ENCODE measurements at regions not wholly inside any gene's neighbourhood (a gene's known extent, or its start where the extent isn't known, plus 50 kb on each side); places are given as distances from the start of the nearest gene placed in this dataset.
"Not testable (repeated sequence)": the region's sequence is repeated elsewhere in the genome, so short reads cannot be mapped to it uniquely, and the experiment has no call there.

GRCh38 chr5:163340378-163340777 lies 97.0 kb upstream of the CCNG1 start:
- CTCF ChIA-PET; H3K4me1 ChIP-seq (ENCODE audit: insufficient read depth, low read length); H3K9me3 ChIP-seq (ENCODE audit: low read length); H3K9me3 Mint-ChIP-seq; H3K4me3 ChIP-seq (ENCODE audit: low read length); H3K4me1 Mint-ChIP-seq; H3K27ac ChIP-seq (ENCODE audit: low read depth, low read length); H3K36me3 ChIP-seq (ENCODE audit: insufficient read depth, low read length); H3K4me3 Mint-ChIP-seq; H3K27me3 ChIP-seq (ENCODE audit: insufficient read depth, low read length, poor library complexity, severe bottlenecking); H3K27ac Mint-ChIP-seq; DNase-seq; H3K36me3 Mint-ChIP-seq; POLR2A ChIA-PET: not testable (repeated sequence)
- peaks cover 5 to 12% of the 10 kb centered on the region in 2 donors for H3K27me3 Mint-ChIP-seq

DNA sequence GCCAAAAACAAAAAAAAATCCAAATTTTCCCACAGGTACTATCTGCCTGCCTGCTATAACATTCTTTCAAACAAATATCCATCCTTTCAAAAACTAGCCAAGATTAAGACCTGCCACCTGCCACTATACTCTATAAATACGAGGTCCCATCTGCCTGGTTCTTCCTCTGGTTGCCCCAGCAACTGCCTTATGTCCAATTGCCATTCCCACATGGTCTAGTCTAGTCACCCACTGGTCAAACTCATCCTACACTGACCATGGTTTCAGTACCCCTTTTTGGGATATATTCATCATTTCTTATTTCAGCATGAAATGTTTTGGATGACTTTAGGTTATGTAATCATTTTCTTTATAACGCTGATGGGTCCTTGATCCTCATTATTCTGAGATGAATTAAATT lies 95.1 kb upstream of the CCNG1 start:
- Histone ChIP-seq H3K27ac (ENCODE audit: low read depth, low read length) (no peak overlapping the region), H3K4me3 (ENCODE audit: low read length) (no peak overlapping the region), H3K36me3 (ENCODE audit: insufficient read depth, low read length) (no peaks in the 10 kb centered on the region), H3K9me3 (ENCODE audit: low read length) (no peaks in the 10 kb centered on the region), H3K27me3 (ENCODE audit: insufficient read depth, low read length, poor library complexity, severe bottlenecking) (peaks cover 1% of the 10 kb centered on the region), H3K4me1 (ENCODE audit: insufficient read depth, low read length) (no peaks in the 10 kb centered on the region)
- H3K36me3 Mint-ChIP-seq, result no peaks in the 10 kb centered on the region
- no peak overlapping the region for H3K27ac Mint-ChIP-seq
- no peaks in the 10 kb centered on the region for H3K9me3 Mint-ChIP-seq
- peaks cover 4% of the 10 kb centered on the region in 2 donors for H3K27me3 Mint-ChIP-seq
- CTCF ChIA-PET, result no interaction called here
- no peak for DNase-seq
- POLR2A ChIA-PET, result no interaction called here
- no peaks in the 10 kb centered on the region for H3K4me1 Mint-ChIP-seq
- no peak overlapping the region for H3K4me3 Mint-ChIP-seq

DNA sequence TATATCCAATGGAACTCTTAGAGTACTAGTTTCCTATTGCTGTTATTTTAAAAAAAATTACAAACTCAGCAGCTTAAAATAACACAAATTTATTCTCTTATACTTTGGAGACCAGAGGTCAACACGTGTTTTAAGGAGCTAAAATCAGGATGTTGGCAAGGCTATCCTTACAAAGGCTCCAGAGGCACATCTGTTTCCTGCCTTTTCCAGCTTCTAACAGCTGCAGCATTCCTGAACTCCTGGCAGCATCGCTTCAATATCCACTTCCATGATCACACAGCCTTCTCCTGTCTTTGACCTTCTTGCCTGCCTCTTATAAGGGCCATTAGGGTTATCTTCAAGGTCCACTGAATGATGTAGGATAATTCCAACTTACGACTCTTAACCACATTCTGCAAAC lies 92.2 kb upstream of the CCNG1 start:
- no peaks in the 10 kb centered on the region for H3K36me3 ChIP-seq (ENCODE audit: insufficient read depth, low read length)
- H3K36me3 Mint-ChIP-seq, result no peaks in the 10 kb centered on the region
- H3K27ac Mint-ChIP-seq, result no peak overlapping the region
- no peak overlapping the region for H3K4me3 ChIP-seq (ENCODE audit: low read length)
- no peaks in the 10 kb centered on the region for H3K4me1 ChIP-seq (ENCODE audit: insufficient read depth, low read length)
- peaks cover 3% of the 10 kb centered on the region for H3K27me3 ChIP-seq (ENCODE audit: insufficient read depth, low read length, poor library complexity, severe bottlenecking)
- H3K4me1 Mint-ChIP-seq, result no peaks in the 10 kb centered on the region
- DNase-seq, result no peak
- no peaks in the 10 kb centered on the region for H3K9me3 Mint-ChIP-seq
- no peak overlapping the region for H3K4me3 Mint-ChIP-seq
- no peaks in the 10 kb centered on the region for H3K9me3 ChIP-seq (ENCODE audit: low read length)
- ChIA-PET POLR2A (no interaction called here), CTCF (no interaction called here)
- H3K27me3 Mint-ChIP-seq, result peaks cover 4 to 5% of the 10 kb centered on the region in 2 donors
- H3K27ac ChIP-seq (ENCODE audit: low read depth, low read length), result no peak overlapping the region

GRCh38 chr5:163347671-163348070 lies 89.7 kb upstream of the CCNG1 start:
- Mint-ChIP-seq H3K4me3 (no peak overlapping the region), H3K4me1 (no peaks in the 10 kb centered on the region), H3K9me3 (no peaks in the 10 kb centered on the region), H3K27ac (no peak overlapping the region), H3K27me3 (peaks cover 4 to 7% of the 10 kb centered on the region in 2 donors), H3K36me3 (no peaks in the 10 kb centered on the region)
- H3K36me3 ChIP-seq (ENCODE audit: insufficient read depth, low read length), result no peaks in the 10 kb centered on the region
- ChIA-PET CTCF (interaction anchor here (0.9 to 1.1 kb wide), 2 partner anchors 11 to 15 kb away, joined by 3 read pairs; no protein-coding TSS in a partner anchor), POLR2A (no interaction called here)
- H3K4me1 ChIP-seq (ENCODE audit: insufficient read depth, low read length), result no peaks in the 10 kb centered on the region
- H3K4me3 ChIP-seq (ENCODE audit: low read length), result no peak overlapping the region
- H3K9me3 ChIP-seq (ENCODE audit: low read length), result no peaks in the 10 kb centered on the region
- DNase-seq, result peak in 4 of 5 donors; percentile 3 to 55 (median 20)
- H3K27me3 ChIP-seq (ENCODE audit: insufficient read depth, low read length, poor library complexity, severe bottlenecking), result peaks cover 3% of the 10 kb centered on the region
- H3K27ac ChIP-seq (ENCODE audit: low read depth, low read length), result no peak overlapping the region

DNA sequence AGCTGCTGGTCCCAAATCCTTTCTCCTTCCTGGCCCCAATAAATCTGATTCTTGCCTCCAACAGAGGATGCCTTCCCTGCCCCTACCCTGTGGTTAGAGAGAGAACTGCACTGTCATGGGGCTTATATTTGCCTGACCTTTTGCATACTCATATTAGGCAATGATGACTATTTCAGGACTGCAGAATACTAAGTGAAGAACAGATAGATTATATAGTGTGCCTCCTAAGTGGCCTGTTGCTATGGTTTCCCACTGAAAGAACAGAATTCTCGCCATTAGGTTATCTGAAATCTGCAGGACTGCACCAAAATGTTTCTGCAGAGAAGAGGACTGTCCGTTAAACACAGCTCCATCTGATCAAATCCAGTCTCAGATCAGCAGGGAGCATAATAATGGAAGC lies 87.3 kb upstream of the CCNG1 start:
- ChIA-PET POLR2A (no interaction called here), CTCF (no interaction called here)
- H3K27me3 ChIP-seq (ENCODE audit: insufficient read depth, low read length, poor library complexity, severe bottlenecking), result peaks cover 3% of the 10 kb centered on the region
- no peaks in the 10 kb centered on the region for H3K36me3 ChIP-seq (ENCODE audit: insufficient read depth, low read length)
- no peak overlapping the region for H3K27ac ChIP-seq (ENCODE audit: low read depth, low read length)
- Mint-ChIP-seq H3K4me3 (no peak overlapping the region), H3K27ac (no peak overlapping the region), H3K36me3 (no peaks in the 10 kb centered on the region), H3K27me3 (peaks cover 0 to 4% of the 10 kb centered on the region in 2 donors), H3K4me1 (no peaks in the 10 kb centered on the region), H3K9me3 (no peaks in the 10 kb centered on the region)
- H3K4me3 ChIP-seq (ENCODE audit: low read length), result no peak overlapping the region
- H3K4me1 ChIP-seq (ENCODE audit: insufficient read depth, low read length), result no peaks in the 10 kb centered on the region
- H3K9me3 ChIP-seq (ENCODE audit: low read length), result no peaks in the 10 kb centered on the region
- DNase-seq, result no peak

GRCh38 chr5:163352531-163352930 lies 84.9 kb upstream of the CCNG1 start:
- Mint-ChIP-seq H3K4me1 (no peaks in the 10 kb centered on the region), H3K9me3 (no peaks in the 10 kb centered on the region), H3K27ac (no peak overlapping the region), H3K36me3 (no peaks in the 10 kb centered on the region), H3K4me3 (no peak overlapping the region), H3K27me3 (peaks cover 4 to 6% of the 10 kb centered on the region in 2 donors)
- no peaks in the 10 kb centered on the region for H3K9me3 ChIP-seq (ENCODE audit: low read length)
- no peaks in the 10 kb centered on the region for H3K27me3 ChIP-seq (ENCODE audit: insufficient read depth, low read length, poor library complexity, severe bottlenecking)
- no peak overlapping the region for H3K4me3 ChIP-seq (ENCODE audit: low read length)
- no peak for DNase-seq
- no peak overlapping the region for H3K27ac ChIP-seq (ENCODE audit: low read depth, low read length)
- no peaks in the 10 kb centered on the region for H3K4me1 ChIP-seq (ENCODE audit: insufficient read depth, low read length)
- ChIA-PET POLR2A (no interaction called here), CTCF (no interaction called here)
- no peaks in the 10 kb centered on the region for H3K36me3 ChIP-seq (ENCODE audit: insufficient read depth, low read length)

- H3K4me3 ChIP-seq (ENCODE audit: low read length); H3K36me3 ChIP-seq (ENCODE audit: insufficient read depth, low read length); H3K4me1 Mint-ChIP-seq; H3K27me3 ChIP-seq (ENCODE audit: insufficient read depth, low read length, poor library complexity, severe bottlenecking); CTCF ChIA-PET; H3K4me3 Mint-ChIP-seq; H3K36me3 Mint-ChIP-seq; H3K27ac Mint-ChIP-seq; POLR2A ChIA-PET; DNase-seq; H3K9me3 Mint-ChIP-seq; H3K27ac ChIP-seq (ENCODE audit: low read depth, low read length); H3K9me3 ChIP-seq (ENCODE audit: low read length); H3K4me1 ChIP-seq (ENCODE audit: insufficient read depth, low read length): not testable (repeated sequence)
- peaks cover 2 to 11% of the 10 kb centered on the region in 2 donors for H3K27me3 Mint-ChIP-seq
Observed at GRCh38 chr5:163355811-163356210, 81.6 kb upstream of the CCNG1 start.

DNA sequence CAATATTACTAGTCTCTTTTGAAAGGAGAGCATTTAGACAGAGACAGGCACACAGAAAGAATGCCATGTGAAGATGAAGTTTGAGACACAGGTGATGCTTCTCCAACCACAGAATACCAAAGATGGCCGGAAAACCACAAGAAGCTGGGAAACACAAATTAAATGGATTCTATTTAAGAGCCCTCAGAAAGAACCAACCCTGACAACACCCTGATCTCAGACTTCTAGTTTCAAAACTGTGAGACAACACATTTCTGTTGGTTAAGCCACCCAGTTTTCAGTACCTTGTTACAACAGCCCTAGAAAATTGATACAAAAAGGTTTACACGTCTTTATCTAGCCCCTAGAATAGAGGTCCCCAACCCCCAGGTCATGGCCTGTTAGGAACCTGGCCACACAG lies 79.8 kb upstream of the CCNG1 start:
- ChIA-PET CTCF (no interaction called here), POLR2A (no interaction called here)
- Mint-ChIP-seq H3K9me3 (no peaks in the 10 kb centered on the region), H3K4me3 (no peak overlapping the region), H3K4me1 (no peaks in the 10 kb centered on the region), H3K27ac (no peak overlapping the region), H3K27me3 (peaks cover 0 to 19% of the 10 kb centered on the region in 2 donors), H3K36me3 (no peaks in the 10 kb centered on the region)
- DNase-seq, result no peak
- H3K4me3 ChIP-seq (ENCODE audit: low read length), result no peak overlapping the region
- no peaks in the 10 kb centered on the region for H3K27me3 ChIP-seq (ENCODE audit: insufficient read depth, low read length, poor library complexity, severe bottlenecking)
- H3K9me3 ChIP-seq (ENCODE audit: low read length), result no peaks in the 10 kb centered on the region
- no peaks in the 10 kb centered on the region for H3K4me1 ChIP-seq (ENCODE audit: insufficient read depth, low read length)
- H3K36me3 ChIP-seq (ENCODE audit: insufficient read depth, low read length), result no peaks in the 10 kb centered on the region
- no peak overlapping the region for H3K27ac ChIP-seq (ENCODE audit: low read depth, low read length)

- H3K27me3 ChIP-seq (ENCODE audit: insufficient read depth, low read length, poor library complexity, severe bottlenecking), result no peaks in the 10 kb centered on the region
- POLR2A ChIA-PET, result no interaction called here
Observed at GRCh38 chr5:163360656-163361055, 76.7 kb upstream of the CCNG1 start.

More at GRCh38 chr5:163360656-163361055, 76.7 kb upstream of the CCNG1 start:
- Histone ChIP-seq H3K27ac (ENCODE audit: low read depth, low read length) (no peak overlapping the region), H3K4me1 (ENCODE audit: insufficient read depth, low read length) (no peaks in the 10 kb centered on the region), H3K36me3 (ENCODE audit: insufficient read depth, low read length) (no peaks in the 10 kb centered on the region), H3K4me3 (ENCODE audit: low read length) (no peak overlapping the region), H3K9me3 (ENCODE audit: low read length) (no peaks in the 10 kb centered on the region)
- H3K9me3 Mint-ChIP-seq, result peaks cover 0 to 2% (median 0%) of the 10 kb centered on the region in 5 donors
- no peaks in the 10 kb centered on the region for H3K36me3 Mint-ChIP-seq
- CTCF ChIA-PET, result no interaction called here
- H3K27me3 Mint-ChIP-seq, result peaks cover 3 to 30% of the 10 kb centered on the region in 2 donors
- no peak overlapping the region for H3K27ac Mint-ChIP-seq
- H3K4me1 Mint-ChIP-seq, result no peaks in the 10 kb centered on the region
- no peak for DNase-seq
- no peak overlapping the region for H3K4me3 Mint-ChIP-seq

Measured in CD8-positive, alpha-beta memory T cell (primary cell).